Muscle layer of colon (tissue), 2 donors: ENCODE measurements at regions not wholly inside any gene's neighbourhood (a gene's known extent, or its start where the extent isn't known, plus 50 kb on each side); places are given as distances from the start of the nearest gene placed in this dataset.

Experiments used
- H3K27ac ChIP-seq: one replicate; pipeline ENCODE4 v1.7.0; 2013; ENCODE audit warnings: low read depth, mild to moderate bottlenecking, low read length, moderate library complexity
- H3K27me3 ChIP-seq, 2 donors: one replicate each; pipeline ENCODE4 v1.7.0; 2013; ENCODE audit warnings: low read length in 2 of 2, mild to moderate bottlenecking in 2 of 2; ENCODE audit not compliant: insufficient read depth in 2 of 2, control insufficient read depth in 1 of 2
- H3K36me3 ChIP-seq: one replicate; pipeline ENCODE4 v1.7.0; 2013; ENCODE audit warnings: mild to moderate bottlenecking, low read length; ENCODE audit not compliant: insufficient read depth
- H3K4me1 ChIP-seq: one replicate; pipeline ENCODE4 v1.7.0; 2013; ENCODE audit warnings: mild to moderate bottlenecking, low read length; ENCODE audit not compliant: insufficient read depth
- H3K4me3 ChIP-seq, 2 donors: one replicate each; pipeline ENCODE4 v1.7.0; 2013; ENCODE audit warnings: low read length in 2 of 2, low read depth in 1 of 2, mild to moderate bottlenecking in 1 of 2, moderate library complexity in 1 of 2
- H3K9ac ChIP-seq: one replicate; pipeline ENCODE4 v1.7.0; 2013; ENCODE audit warnings: low read length
- H3K9me3 ChIP-seq: one replicate; pipeline ENCODE4 v1.7.0; 2013; ENCODE audit warnings: mild to moderate bottlenecking, low read length
- donor health status: abdominal sarcoma.
- donor health status: Adenocarcinoma of cecum.

- H3K9me3 ChIP-seq, result no peaks in the 10 kb centered on the region
- no peaks in the 10 kb centered on the region for H3K4me1 ChIP-seq
- no peak overlapping the region for H3K4me3 ChIP-seq
- H3K27me3 ChIP-seq, result no peaks in the 10 kb centered on the region
- H3K36me3 ChIP-seq, result no peaks in the 10 kb centered on the region
- H3K9ac ChIP-seq, result no peak overlapping the region
- H3K27ac ChIP-seq, result no peak overlapping the region
Measured at GRCh38 chr4:100938698-100939097, 408.6 kb downstream of the PPP3CA start.

GRCh38 chr4:100936661-100937375 is 410.5 kb downstream of the PPP3CA start:
- Histone ChIP-seq H3K4me3 (no peak overlapping the region), H3K4me1 (peaks cover 3% of the 10 kb centered on the region), H3K36me3 (no peaks in the 10 kb centered on the region), H3K9ac (no peak overlapping the region), H3K27ac (no peak overlapping the region), H3K27me3 (no peaks in the 10 kb centered on the region), H3K9me3 (no peaks in the 10 kb centered on the region)

- H3K4me3 ChIP-seq, result no peak overlapping the region
- no peaks in the 10 kb centered on the region for H3K9me3 ChIP-seq
- no peak overlapping the region for H3K9ac ChIP-seq
- no peak overlapping the region for H3K27ac ChIP-seq
- H3K27me3 ChIP-seq, result no peaks in the 10 kb centered on the region
- no peaks in the 10 kb centered on the region for H3K36me3 ChIP-seq
- H3K4me1 ChIP-seq, result peaks cover 3% of the 10 kb centered on the region
Measured at GRCh38 chr4:100935090-100935489, 412.2 kb downstream of the PPP3CA start.

GRCh38 chr4:100933628-100934027 is 413.7 kb downstream of the PPP3CA start:
- peaks cover 3% of the 10 kb centered on the region for H3K4me1 ChIP-seq
- H3K36me3 ChIP-seq, result no peaks in the 10 kb centered on the region
- H3K27me3 ChIP-seq, result no peaks in the 10 kb centered on the region
- H3K9me3 ChIP-seq, result no peaks in the 10 kb centered on the region
- no peak overlapping the region for H3K27ac ChIP-seq
- H3K4me3 ChIP-seq, result no peak overlapping the region
- no peak overlapping the region for H3K9ac ChIP-seq

GRCh38 chr4:100929758-100930157 is 411.9 kb upstream of the EMCN start:
- Histone ChIP-seq H3K9ac (no peak overlapping the region), H3K4me3 (no peak overlapping the region), H3K27me3 (no peaks in the 10 kb centered on the region), H3K4me1 (peaks cover 3% of the 10 kb centered on the region), H3K27ac (no peak overlapping the region), H3K36me3 (no peaks in the 10 kb centered on the region), H3K9me3 (no peaks in the 10 kb centered on the region)

GRCh38 chr4:100929135-100929534 is 411.3 kb upstream of the EMCN start:
- no peaks in the 10 kb centered on the region for H3K27me3 ChIP-seq
- H3K36me3 ChIP-seq, result no peaks in the 10 kb centered on the region
- no peak overlapping the region for H3K9ac ChIP-seq
- H3K4me3 ChIP-seq, result no peak overlapping the region
- no peaks in the 10 kb centered on the region for H3K9me3 ChIP-seq
- peaks cover 3% of the 10 kb centered on the region for H3K4me1 ChIP-seq
- H3K27ac ChIP-seq, result no peak overlapping the region

GRCh38 chr4:100926039-100926717 is 408.4 kb upstream of the EMCN start:
- Histone ChIP-seq H3K36me3 (no peaks in the 10 kb centered on the region), H3K4me1 (no peaks in the 10 kb centered on the region), H3K9me3 (no peaks in the 10 kb centered on the region), H3K4me3 (no peak overlapping the region), H3K27ac (no peak overlapping the region), H3K27me3 (no peaks in the 10 kb centered on the region), H3K9ac (no peak overlapping the region)

- H3K36me3 ChIP-seq, result no peaks in the 10 kb centered on the region
- H3K9me3 ChIP-seq, result no peaks in the 10 kb centered on the region
- H3K4me3 ChIP-seq, result no peak overlapping the region
- H3K27ac ChIP-seq, result no peak overlapping the region
- no peak overlapping the region for H3K9ac ChIP-seq
- H3K27me3 ChIP-seq, result no peaks in the 10 kb centered on the region
- no peaks in the 10 kb centered on the region for H3K4me1 ChIP-seq
Measured at GRCh38 chr4:100913685-100914084, 395.9 kb upstream of the EMCN start.

GRCh38 chr4:100908540-100908939 is 390.7 kb upstream of the EMCN start:
- Histone ChIP-seq H3K27me3 (no peaks in the 10 kb centered on the region), H3K9ac (no peak overlapping the region), H3K27ac (no peak overlapping the region), H3K9me3 (no peaks in the 10 kb centered on the region), H3K36me3 (no peaks in the 10 kb centered on the region), H3K4me1 (no peaks in the 10 kb centered on the region), H3K4me3 (no peak overlapping the region)

GRCh38 chr4:100907465-100908454 is 389.9 kb upstream of the EMCN start:
- H3K4me1 ChIP-seq, result no peaks in the 10 kb centered on the region
- no peak overlapping the region for H3K27ac ChIP-seq
- H3K4me3 ChIP-seq, result no peak overlapping the region
- no peaks in the 10 kb centered on the region for H3K36me3 ChIP-seq
- no peak overlapping the region for H3K9ac ChIP-seq
- no peaks in the 10 kb centered on the region for H3K27me3 ChIP-seq
- no peaks in the 10 kb centered on the region for H3K9me3 ChIP-seq

- H3K27ac ChIP-seq, result no peak overlapping the region
- no peaks in the 10 kb centered on the region for H3K27me3 ChIP-seq
Measured at GRCh38 chr4:100906973-100907372, 389.2 kb upstream of the EMCN start.

More at GRCh38 chr4:100906973-100907372, 389.2 kb upstream of the EMCN start:
- Histone ChIP-seq H3K4me3 (no peak overlapping the region), H3K9ac (no peak overlapping the region), H3K36me3 (no peaks in the 10 kb centered on the region), H3K9me3 (no peaks in the 10 kb centered on the region), H3K4me1 (no peaks in the 10 kb centered on the region)
